K562 (cell line): ENCODE measurements at regions not wholly inside any gene's neighbourhood (a gene's known extent, or its start where the extent isn't known, plus 50 kb on each side); places are given as distances from the start of the nearest gene placed in this dataset.

Experiments
- ATAC-seq: fragments of 200-7000 bp; cut with Tn5 transposase; 3 replicates; pipeline ENCODE4 v1.9.1; 2020; ENCODE audit warnings: moderate library complexity
- BruUV-seq: library from RNA; stranded (reverse); fragments of 400-500 nt; replicated peaks from 2 replicates; lab custom pipeline; 2021; lab: Mats Ljungman, UMichigan
- CTCF ChIA-PET: fragments of 300-600 bp; formaldehyde crosslinking; extraction: SDS; loops from one replicate; lab custom pipeline; 2021; ENCODE audit warnings: low intra/inter-chr PET ratio; lab: Yijun Ruan, JAX
- POLR2A ChIA-PET: fragments of 300-600, 350-650 bp; sonication (Branson Sonifier 250); formaldehyde crosslinking; extraction: SDS; loops from one replicate; lab custom pipeline; 2021; ENCODE audit warnings: antibody characterized with exemption, inconsistent platforms; lab: Yijun Ruan, JAX
- DNase-seq, 4 experiments: peaks; one replicate each; pipeline versions ENCODE4 v3.0.0 to v3.0.0-alpha.2; 2011 to 2018; ENCODE audit warnings: low spot score in 3 of 4, mixed read lengths in 3 of 4; ENCODE audit errors: extremely low read depth in 1 of 4
- FAIRE-seq: peaks from 2 replicates; lab custom pipeline; 2011; peaks lifted over from hg19 to GRCh38; lab: Jason Lieb, UNC
- H2AFZ ChIP-seq: 2 replicates; pipeline ENCODE4 v1.6.0; 2011; ENCODE audit warnings: low read depth, low read length, control low read depth, inconsistent platforms
- H3K27ac ChIP-seq: fragments of 200-600 bp; 3 replicates; pipeline ENCODE4 v1.8.0; 2011; ENCODE audit warnings: low read depth, mild to moderate bottlenecking, control low read depth, inconsistent platforms, low read length, moderate library complexity, mixed read lengths; ENCODE audit errors: extremely low read depth
- H3K27me3 ChIP-seq, 2 experiments: fragments of 300-600 bp in 1 of 2; 2 replicates in 1 of 2; 3 replicates in 1 of 2; pipeline versions ENCODE4 v1.6.0 to v1.8.0; 2011; ENCODE audit warnings: inconsistent platforms in 2 of 2, low read length in 2 of 2, mild to moderate bottlenecking in 1 of 2, mixed read lengths in 1 of 2, moderate library complexity in 1 of 2; ENCODE audit not compliant: control insufficient read depth in 2 of 2, insufficient read depth in 2 of 2
- H3K36me3 ChIP-seq: fragments of 300-600 bp; 3 replicates; pipeline ENCODE4 v1.8.0; 2011; ENCODE audit warnings: mild to moderate bottlenecking, low read length, inconsistent platforms; ENCODE audit not compliant: control insufficient read depth, insufficient read depth
- H3K4me1 ChIP-seq, 2 experiments: fragments of 200-600 bp in 1 of 2; replicated peaks in 1 of 2; 2 replicates in 1 of 2; 3 replicates in 1 of 2; pipeline versions ENCODE4 v1.5.1 to v1.8.0; 2011; ENCODE audit warnings: inconsistent platforms in 2 of 2, low read length in 2 of 2, mild to moderate bottlenecking in 1 of 2, mixed read lengths in 1 of 2, moderate library complexity in 1 of 2; ENCODE audit not compliant: control insufficient read depth in 2 of 2, insufficient read depth in 2 of 2
- H3K4me2 ChIP-seq: 2 replicates; pipeline ENCODE4 v1.6.1; 2011; ENCODE audit warnings: low read length, control low read depth, inconsistent platforms, mixed read lengths; ENCODE audit not compliant: insufficient read depth
- H3K4me3 ChIP-seq: fragments of 200-600 bp; sonication (generic), shearing (Covaris generic); 2 replicates; pipeline ENCODE4 v1.5.1; 2016; ENCODE audit warnings: control low read depth, inconsistent platforms
- H3K79me2 ChIP-seq: fragments of 200-600 bp; 3 replicates; pipeline ENCODE4 v1.8.0; 2011; ENCODE audit warnings: low read length, inconsistent platforms; ENCODE audit not compliant: control insufficient read depth, insufficient read depth
- H3K9ac ChIP-seq, 2 experiments: 2 replicates each; pipeline versions ENCODE4 v1.6.0 to v1.6.1; 2011; ENCODE audit warnings: low read depth in 2 of 2, low read length in 2 of 2, control low read depth in 1 of 2, inconsistent platforms in 1 of 2, mild to moderate bottlenecking in 1 of 2, mixed read lengths in 1 of 2; ENCODE audit not compliant: insufficient read depth in 1 of 2
- H3K9me1 ChIP-seq: one replicate; pipeline ENCODE4 v1.6.0; 2011; ENCODE audit warnings: inconsistent platforms, mild to moderate bottlenecking, low read length, moderate library complexity; ENCODE audit not compliant: control insufficient read depth, insufficient read depth
- H3K9me3 ChIP-seq: replicated peaks from 2 replicates; pipeline ENCODE4 v1.5.1; 2011; ENCODE audit warnings: low read depth, low read length, inconsistent platforms; ENCODE audit not compliant: control insufficient read depth, insufficient read depth
- H4K20me1 ChIP-seq: replicated peaks from 2 replicates; pipeline ENCODE4 v1.6.1; 2011; ENCODE audit warnings: low read length, inconsistent platforms, mixed read lengths; ENCODE audit not compliant: control insufficient read depth, insufficient read depth
- C11orf30 ChIP-seq: fragments of 450-650 bp; IDR thresholded peaks from 2 replicates; pipeline ENCODE4 v1.6.1; 2016; ENCODE audit warnings: low read depth, mild to moderate bottlenecking
- EZH2 ChIP-seq: IDR thresholded peaks from 2 replicates; pipeline ENCODE4 v1.6.1; 2012; ENCODE audit warnings: low read depth, mild to moderate bottlenecking, inconsistent platforms, low read length, borderline replicate concordance
- HDAC1 ChIP-seq, 2 experiments: fragments of 450-650 bp; IDR thresholded peaks; 2 replicates each; pipeline ENCODE4 v1.6.1; 2016 to 2017; ENCODE audit warnings: inconsistent platforms in 1 of 2, mild to moderate bottlenecking in 1 of 2, moderate library complexity in 1 of 2
- NEUROD1 ChIP-seq: fragments of 150-350 bp; IDR thresholded peaks from 2 replicates; pipeline ENCODE4 v1.6.1; 2014; ENCODE audit warnings: borderline replicate concordance, low read length, low read depth; ENCODE audit not compliant: partially characterized antibody
- NFE2 ChIP-seq: IDR thresholded peaks from 2 replicates; pipeline ENCODE4 v1.6.1; 2014; ENCODE audit warnings: antibody characterized with exemption, low read depth
- NFIC ChIP-seq: fragments of 450-650 bp; IDR thresholded peaks from 2 replicates; pipeline ENCODE4 v1.6.1; 2017; ENCODE audit warnings: mild to moderate bottlenecking, inconsistent platforms
- PTBP1 ChIP-seq: fragments of 200-400 bp; formaldehyde crosslinking; IDR thresholded peaks from 2 replicates; pipeline ENCODE4 v1.6.1; 2017; ENCODE audit warnings: low read depth, low read length
- SMAD4 ChIP-seq: fragments of 250-450 bp; sonication (Bioruptor Pico); conservative IDR thresholded peaks from 2 replicates; pipeline ENCODE4 v1.8.0; 2021; ENCODE audit warnings: inconsistent platforms, mild to moderate bottlenecking, moderate library complexity
- THRAP3 ChIP-seq: fragments of 450-650 bp; IDR thresholded peaks from 2 replicates; pipeline ENCODE4 v1.6.1; 2016; ENCODE audit warnings: mild to moderate bottlenecking, inconsistent platforms, borderline replicate concordance
- ZEB2 ChIP-seq: fragments of 450-650 bp; IDR thresholded peaks from 2 replicates; pipeline ENCODE4 v1.6.1; 2016
- ZNF3 ChIP-seq: fragments of 250-450 bp; sonication (Bioruptor Pico); IDR thresholded peaks from 2 replicates; pipeline ENCODE4 v1.5.0; 2021; ENCODE audit warnings: mild to moderate bottlenecking, moderate library complexity
- WGBS: fragments of 100-300 bp; shearing (Covaris generic); methylation state at CpG from one replicate; pipeline ENCODE4 v1.1.6; 2016; ENCODE audit warnings: low coverage, mixed read lengths; ENCODE audit not compliant: insufficient coverage; ENCODE audit errors: missing lambda C conversion rate; 5-methylcytosine and 5-hydroxymethylcytosine counted together
- in situ Hi-C: fragments of 300-500 bp; cut with MboI; formaldehyde crosslinking; loops from 4 replicates; pipeline ENCODE4 v1.15.0; 2018; ENCODE audit warnings: inconsistent platforms, mixed read lengths
- intact Hi-C: fragments of 100-400 bp; cut with micrococcal nuclease; formaldehyde crosslinking; loops from 2 replicates; pipeline ENCODE4 v1.14.2; 2022
- TF ChIP-seq, protein P1 (sequence below): sonication (generic); formaldehyde crosslinking; IDR thresholded peaks from 2 replicates; pipeline ENCODE4 v1.9.0; 2022; ENCODE audit warnings: mild to moderate bottlenecking, missing genetic modification reagents

DNA sequence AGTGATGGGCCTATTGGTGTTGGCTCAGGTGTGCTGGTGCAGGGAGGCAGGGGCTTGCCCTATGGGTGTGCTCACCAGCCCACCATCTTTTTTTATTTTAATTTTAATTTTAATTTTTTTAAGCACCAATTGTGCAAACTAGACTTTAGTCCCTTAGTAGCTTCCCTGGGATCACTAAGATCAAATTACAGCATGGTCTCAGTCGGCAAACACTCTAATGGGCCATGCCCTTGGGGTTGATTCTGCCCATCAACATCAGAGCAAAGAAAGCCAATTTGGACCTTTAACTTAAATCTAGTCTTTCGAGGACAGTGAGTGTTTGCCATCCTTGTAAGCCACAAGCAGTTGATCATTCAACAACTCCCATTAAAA, 64.7 kb upstream of the KCNE2 start:
- POLR2A ChIA-PET, result interaction anchor here (0.6 to 0.7 kb wide), 2 partner anchors 11 to 43 kb away, joined by 3 to 4 read pairs; no protein-coding TSS in a partner anchor
- H3K4me1 ChIP-seq, result no peaks in the 10 kb centered on the region
- TF ChIP-seq PTBP1 (no peak), THRAP3 (no peak), NFIC (no peak), ZEB2 (no peak), SMAD4 (CRISPR knock-in tag) (no peak), HDAC1 (IDR thresholded peaks at IDR 0.05) (no peak), EZH2 (no peak), C11orf30 (no peak), ZNF3 (no peak), NFE2 (no peak), NEUROD1 (no peak)
- TF ChIP-seq, protein P1, sequence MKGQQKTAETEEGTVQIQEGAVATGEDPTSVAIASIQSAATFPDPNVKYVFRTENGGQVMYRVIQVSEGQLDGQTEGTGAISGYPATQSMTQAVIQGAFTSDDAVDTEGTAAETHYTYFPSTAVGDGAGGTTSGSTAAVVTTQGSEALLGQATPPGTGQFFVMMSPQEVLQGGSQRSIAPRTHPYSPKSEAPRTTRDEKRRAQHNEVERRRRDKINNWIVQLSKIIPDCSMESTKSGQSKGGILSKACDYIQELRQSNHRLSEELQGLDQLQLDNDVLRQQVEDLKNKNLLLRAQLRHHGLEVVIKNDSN (CRISPR knock-in tag), result no peak
- CTCF ChIA-PET, result no interaction called here
- no peaks in the 10 kb centered on the region; a peak in 2 of 5 replicates for H3K27me3 ChIP-seq
- H3K79me2 ChIP-seq, result no peaks in the 10 kb centered on the region
- H3K4me3 ChIP-seq, result no peak overlapping the region
- no peak overlapping the region for H3K27ac ChIP-seq
- no peaks in the 10 kb centered on the region for H3K9me3 ChIP-seq
- intact Hi-C loops, result no loop called here
- H3K36me3 ChIP-seq, result no peaks in the 10 kb centered on the region
- no peaks in the 10 kb centered on the region for H3K9me1 ChIP-seq
- no peak for ATAC-seq
- in situ Hi-C loops, result no loop called here
- no peak overlapping the region for H3K9ac ChIP-seq
- H2AFZ ChIP-seq, result no peak overlapping the region
- no peak for DNase-seq
- BruUV-seq, result no TSS peak
- WGBS, result 0% methylated on average over 2 of the region's 2 CpGs
- no peak for FAIRE-seq
- no peaks in the 10 kb centered on the region for H4K20me1 ChIP-seq
- H3K4me2 ChIP-seq, result no peak overlapping the region
